ENCODE measurements at regions not wholly inside any gene's neighbourhood (a gene's known extent, or its start where the extent isn't known, plus 50 kb on each side); places are given as distances from the start of the nearest gene placed in this dataset.

- no peak for TF ChIP-seq CTCF (conservative IDR thresholded peaks at IDR 0.05; ENCODE audit: low read depth, low read length)
- no peak for TF ChIP-seq EZH2 (IDR thresholded peaks at IDR 0.05; ENCODE audit: borderline replicate concordance, low read depth, low read length, poor library complexity, severe bottlenecking)
These were observed 57.9 kb upstream of the FST start for GRCh38 chr5:53422539-53422938.
